ENCODE measurements at regions not wholly inside any gene's neighbourhood (a gene's known extent, or its start where the extent isn't known, plus 50 kb on each side); places are given as distances from the start of the nearest gene placed in this dataset.

DNA sequence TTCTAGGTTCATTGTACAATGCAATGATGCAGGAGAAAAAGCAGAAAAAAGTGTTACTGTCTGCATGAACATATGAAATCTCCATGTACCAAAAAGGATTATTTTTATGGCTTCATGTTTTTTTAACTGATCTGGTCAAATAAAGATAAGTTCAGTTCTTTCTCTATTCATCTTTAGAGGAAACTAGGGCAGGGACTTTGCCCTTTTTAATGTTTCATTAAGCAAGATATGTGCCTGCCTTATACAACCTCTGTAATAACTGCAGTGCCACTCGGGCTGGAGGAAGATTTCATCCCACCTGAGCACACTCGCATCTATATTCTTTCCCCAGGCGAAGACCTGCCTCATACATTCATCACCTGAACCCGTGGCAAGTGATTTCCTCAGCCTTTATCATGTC lies 157.9 kb upstream of the DDX18 start:
- TF ChIP-seq, protein P1, sequence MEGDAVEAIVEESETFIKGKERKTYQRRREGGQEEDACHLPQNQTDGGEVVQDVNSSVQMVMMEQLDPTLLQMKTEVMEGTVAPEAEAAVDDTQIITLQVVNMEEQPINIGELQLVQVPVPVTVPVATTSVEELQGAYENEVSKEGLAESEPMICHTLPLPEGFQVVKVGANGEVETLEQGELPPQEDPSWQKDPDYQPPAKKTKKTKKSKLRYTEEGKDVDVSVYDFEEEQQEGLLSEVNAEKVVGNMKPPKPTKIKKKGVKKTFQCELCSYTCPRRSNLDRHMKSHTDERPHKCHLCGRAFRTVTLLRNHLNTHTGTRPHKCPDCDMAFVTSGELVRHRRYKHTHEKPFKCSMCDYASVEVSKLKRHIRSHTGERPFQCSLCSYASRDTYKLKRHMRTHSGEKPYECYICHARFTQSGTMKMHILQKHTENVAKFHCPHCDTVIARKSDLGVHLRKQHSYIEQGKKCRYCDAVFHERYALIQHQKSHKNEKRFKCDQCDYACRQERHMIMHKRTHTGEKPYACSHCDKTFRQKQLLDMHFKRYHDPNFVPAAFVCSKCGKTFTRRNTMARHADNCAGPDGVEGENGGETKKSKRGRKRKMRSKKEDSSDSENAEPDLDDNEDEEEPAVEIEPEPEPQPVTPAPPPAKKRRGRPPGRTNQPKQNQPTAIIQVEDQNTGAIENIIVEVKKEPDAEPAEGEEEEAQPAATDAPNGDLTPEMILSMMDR (IDR thresholded peaks at IDR 0.05; ENCODE audit: insufficient read depth, low read length) = no peak
- no peak for DNase-seq (ENCODE audit: low read depth)
- H3K4me3 ChIP-seq (ENCODE audit: low read depth, low read length) = no peak overlapping the region

DNA sequence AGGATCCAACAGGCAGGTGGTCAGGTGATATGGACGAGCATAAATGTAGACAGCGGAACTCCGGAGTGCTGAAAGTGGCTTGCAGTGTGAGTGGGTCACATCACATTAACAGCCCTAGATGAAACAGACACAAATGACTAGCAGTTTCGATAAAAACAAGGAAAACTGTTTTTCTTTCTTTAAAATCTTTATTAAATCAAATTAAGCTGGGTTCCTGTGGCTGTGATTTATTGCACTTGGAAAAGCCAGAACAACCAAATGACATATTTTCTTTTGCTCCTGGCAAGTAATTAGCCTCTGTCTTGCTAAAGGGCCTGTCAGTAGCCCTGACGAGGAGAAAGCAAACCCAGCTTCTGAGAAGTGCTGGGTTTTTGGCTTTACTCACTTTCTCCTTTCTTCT lies 152.9 kb upstream of the DDX18 start:
- TF ChIP-seq, protein P1 (IDR thresholded peaks at IDR 0.05; ENCODE audit: insufficient read depth, low read length) = no peak
- no peak overlapping the region for H3K4me3 ChIP-seq (ENCODE audit: low read depth, low read length)
- no peak for DNase-seq (ENCODE audit: low read depth)

- TF ChIP-seq, protein P1 (IDR thresholded peaks at IDR 0.05; ENCODE audit: insufficient read depth, low read length) = no peak
- no peak for DNase-seq (ENCODE audit: low read depth)
- H3K4me3 ChIP-seq (ENCODE audit: low read depth, low read length) = no peak overlapping the region
Observed at GRCh38 chr2:117674172-117674571, 140.3 kb upstream of the DDX18 start.

DNA sequence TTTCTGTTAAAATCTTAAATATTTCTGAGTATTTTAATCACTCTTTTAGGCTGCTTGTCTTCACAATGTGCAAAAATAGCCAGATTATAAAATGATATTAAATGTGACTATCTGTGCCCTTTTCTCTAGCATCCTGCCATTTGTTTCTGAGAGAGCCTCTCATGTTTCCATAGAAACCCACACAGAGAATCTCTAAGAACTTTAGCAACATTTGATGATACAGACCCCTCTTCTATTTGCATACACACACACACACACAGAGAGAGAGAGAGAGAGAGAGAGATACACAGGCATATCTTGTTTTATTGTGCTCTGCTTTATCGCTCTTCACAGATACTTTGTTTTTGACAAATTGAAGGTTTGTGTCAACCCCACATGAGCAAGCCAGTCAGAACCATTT lies 134.5 kb upstream of the DDX18 start:
- DNase-seq (ENCODE audit: low read depth) = no peak
- TF ChIP-seq, protein P1 (IDR thresholded peaks at IDR 0.05; ENCODE audit: insufficient read depth, low read length) = no peak

DNA sequence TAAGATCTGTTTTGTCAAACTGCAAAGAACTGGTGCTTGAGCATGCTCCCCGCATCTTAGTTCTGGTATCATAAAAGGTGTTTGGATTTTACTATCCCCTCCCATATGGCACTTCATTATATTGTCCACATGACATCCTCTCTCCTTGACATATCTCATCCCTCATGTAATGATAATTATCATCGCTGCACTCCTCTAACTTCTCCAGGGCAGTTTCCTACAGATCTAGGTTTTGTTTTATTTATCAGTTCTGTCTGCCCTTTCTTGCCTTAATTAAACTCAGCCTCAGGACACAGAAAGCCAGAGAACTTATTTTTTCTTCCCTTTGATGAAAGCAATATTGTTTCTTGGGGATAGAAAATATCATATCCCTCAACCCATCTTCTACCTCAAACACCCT lies 129.6 kb upstream of the DDX18 start:
- DNase-seq (ENCODE audit: low read depth) = no peak
- TF ChIP-seq, protein P1 (IDR thresholded peaks at IDR 0.05; ENCODE audit: insufficient read depth, low read length) = no peak
- no peak overlapping the region for H3K4me3 ChIP-seq (ENCODE audit: low read depth, low read length)

More for the DNA sequence above, 134.5 kb upstream of the DDX18 start:
- H3K4me3 ChIP-seq (ENCODE audit: low read depth, low read length) = no peak overlapping the region

DNA sequence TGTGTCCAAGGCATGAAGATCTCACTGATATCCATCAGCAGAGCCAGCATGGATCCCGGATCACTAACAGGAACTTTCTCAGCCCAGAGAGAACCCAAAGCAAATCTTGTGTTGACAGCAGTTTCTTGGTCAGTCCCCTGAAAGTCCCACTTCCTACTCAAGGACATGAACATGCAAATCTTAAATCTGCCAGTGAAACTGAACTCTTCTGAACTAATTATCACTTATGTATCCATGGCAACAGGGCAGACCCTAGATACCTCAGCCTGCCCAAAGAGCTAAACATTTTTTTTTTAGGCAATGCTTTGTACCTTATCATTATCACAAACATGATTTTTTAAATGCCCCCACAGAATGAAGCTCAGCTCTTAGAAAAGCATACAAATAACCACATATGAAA lies 127.8 kb upstream of the DDX18 start:
- TF ChIP-seq, protein P1 (IDR thresholded peaks at IDR 0.05; ENCODE audit: insufficient read depth, low read length) = no peak
- DNase-seq (ENCODE audit: low read depth) = no peak
- no peak overlapping the region for H3K4me3 ChIP-seq (ENCODE audit: low read depth, low read length)

DNA sequence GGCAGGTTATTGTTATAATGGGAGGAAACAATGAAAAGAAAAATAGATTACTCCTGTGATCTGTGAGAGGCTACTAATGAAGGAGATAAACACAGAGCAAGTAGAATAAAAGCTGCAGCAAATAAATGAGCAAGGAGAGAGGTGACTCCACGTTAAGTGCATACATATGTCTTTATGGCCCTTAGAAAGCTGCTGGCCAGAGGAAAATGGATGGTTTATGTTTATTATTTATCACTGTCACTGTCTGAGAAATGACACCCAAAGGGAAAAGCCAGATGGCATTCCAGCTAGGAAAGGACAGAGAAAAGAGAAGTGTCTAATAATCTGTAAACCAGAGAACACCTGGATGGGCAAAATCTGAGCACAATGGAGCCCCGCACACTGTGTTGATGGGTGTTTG lies 122.9 kb upstream of the DDX18 start:
- TF ChIP-seq, protein P1 (IDR thresholded peaks at IDR 0.05; ENCODE audit: insufficient read depth, low read length) = no peak

More for the DNA sequence above, 122.9 kb upstream of the DDX18 start:
- DNase-seq (ENCODE audit: low read depth) = no peak
- H3K4me3 ChIP-seq (ENCODE audit: low read depth, low read length) = no peak overlapping the region
